OCI-LY1 (cell line): ENCODE measurements at regions not wholly inside any gene's neighbourhood (a gene's known extent, or its start where the extent isn't known, plus 50 kb on each side); places are given as distances from the start of the nearest gene placed in this dataset.

Experiments
- H2AFZ ChIP-seq: fragments of 200-600 bp; sonication (generic), shearing (Covaris generic); 2 replicates; pipeline ENCODE4 v1.6.0; 2014; ENCODE audit warnings: antibody characterized with exemption, mild to moderate bottlenecking, low read length
- H3F3A ChIP-seq: fragments of 200-600 bp; sonication (generic), shearing (Covaris generic); 2 replicates; pipeline ENCODE4 v1.6.0; 2014; ENCODE audit warnings: mild to moderate bottlenecking, antibody characterized with exemption, low read length, moderate library complexity; ENCODE audit not compliant: insufficient read depth
- H3K27ac ChIP-seq: fragments of 200-600 bp; sonication (generic); 2 replicates; pipeline ENCODE4 v1.5.1; 2014; ENCODE audit warnings: low read length, mixed run types, mild to moderate bottlenecking, low read depth; ENCODE audit not compliant: poor library complexity, severe bottlenecking
- H3K27me3 ChIP-seq: fragments of 200-600 bp; sonication (generic); 2 replicates; pipeline ENCODE4 v1.6.0; 2014; ENCODE audit warnings: antibody characterized with exemption, mild to moderate bottlenecking, low read length, moderate library complexity; ENCODE audit not compliant: insufficient read depth
- H3K36me3 ChIP-seq: fragments of 200-600 bp; sonication (generic); 2 replicates; pipeline ENCODE4 v1.6.1; 2014; ENCODE audit warnings: mild to moderate bottlenecking, antibody characterized with exemption, low read length, moderate library complexity, mixed read lengths; ENCODE audit not compliant: insufficient read depth
- H3K4me1 ChIP-seq: fragments of 200-600 bp; sonication (generic); 2 replicates; pipeline ENCODE4 v1.5.1; 2014; ENCODE audit warnings: mild to moderate bottlenecking, low read length, moderate library complexity; ENCODE audit not compliant: insufficient read depth, severe bottlenecking
- H3K4me2 ChIP-seq: fragments of 200-600 bp; sonication (generic), shearing (Covaris generic); 2 replicates; pipeline ENCODE4 v1.6.1; 2014; ENCODE audit warnings: low read length
- H3K4me3 ChIP-seq: fragments of 200-600 bp; sonication (generic); 2 replicates; pipeline ENCODE4 v1.5.1; 2014; ENCODE audit warnings: low read length, low read depth, mild to moderate bottlenecking, mixed read lengths; ENCODE audit not compliant: poor library complexity, severe bottlenecking
- H3K79me2 ChIP-seq: fragments of 200-600 bp; shearing (Covaris generic); 2 replicates; pipeline ENCODE4 v1.6.1; 2016; ENCODE audit warnings: mixed run types, low read length, mixed read lengths; ENCODE audit not compliant: insufficient read depth
- H3K9ac ChIP-seq: fragments of 200-600 bp; sonication (generic), shearing (Covaris generic); 2 replicates; pipeline ENCODE4 v1.6.1; 2014; ENCODE audit warnings: mild to moderate bottlenecking, low read length, mixed read lengths
- H3K9me2 ChIP-seq: fragments of 200-600 bp; sonication (generic), shearing (Covaris generic); 2 replicates; pipeline ENCODE4 v1.6.1; 2014; ENCODE audit warnings: low read depth, mild to moderate bottlenecking, low read length, mixed read lengths
- H3K9me3 ChIP-seq: fragments of 200-600 bp; shearing (Covaris generic); 2 replicates; pipeline ENCODE4 v1.6.1; 2014; ENCODE audit warnings: low read length, mixed read lengths
- H4K20me1 ChIP-seq: fragments of 200-600 bp; sonication (generic), shearing (Covaris generic); 2 replicates; pipeline ENCODE4 v1.6.0; 2016; ENCODE audit warnings: mild to moderate bottlenecking, low read length; ENCODE audit not compliant: insufficient read depth
- CTCF ChIP-seq: fragments of 200-600 bp; sonication (generic), shearing (Covaris generic); IDR thresholded peaks from 2 replicates; pipeline ENCODE4 v1.5.1; 2017; ENCODE audit warnings: mild to moderate bottlenecking, antibody characterized with exemption, low read length, moderate library complexity, mixed read lengths
- EZH2 ChIP-seq: fragments of 200-600 bp; sonication (generic), shearing (Covaris generic); IDR thresholded peaks from 2 replicates; pipeline ENCODE4 v1.8.0; 2017; ENCODE audit warnings: borderline replicate concordance, mixed run types, mild to moderate bottlenecking, antibody characterized with exemption, low read length, moderate library complexity, mixed read lengths

- no peaks in the 10 kb centered on the region for H3K27me3 ChIP-seq
- no peaks in the 10 kb centered on the region for H4K20me1 ChIP-seq
- H3K79me2 ChIP-seq, result no peaks in the 10 kb centered on the region
- no peaks in the 10 kb centered on the region for H3K9me2 ChIP-seq
- H3F3A ChIP-seq, result no peaks in the 10 kb centered on the region
- no peaks in the 10 kb centered on the region for H3K36me3 ChIP-seq
- no peaks in the 10 kb centered on the region for H3K9me3 ChIP-seq
- no peak overlapping the region for H3K4me3 ChIP-seq
- H3K27ac ChIP-seq, result no peak overlapping the region
- H3K9ac ChIP-seq, result no peak overlapping the region
- H2AFZ ChIP-seq, result no peak overlapping the region
- no peak overlapping the region for H3K4me2 ChIP-seq
- H3K4me1 ChIP-seq, result no peaks in the 10 kb centered on the region
- no peak for TF ChIP-seq CTCF
- TF ChIP-seq EZH2, result no peak
Observed at GRCh38 chr15:57878573-57878972, 172.1 kb downstream of the POLR2M start.

DNA sequence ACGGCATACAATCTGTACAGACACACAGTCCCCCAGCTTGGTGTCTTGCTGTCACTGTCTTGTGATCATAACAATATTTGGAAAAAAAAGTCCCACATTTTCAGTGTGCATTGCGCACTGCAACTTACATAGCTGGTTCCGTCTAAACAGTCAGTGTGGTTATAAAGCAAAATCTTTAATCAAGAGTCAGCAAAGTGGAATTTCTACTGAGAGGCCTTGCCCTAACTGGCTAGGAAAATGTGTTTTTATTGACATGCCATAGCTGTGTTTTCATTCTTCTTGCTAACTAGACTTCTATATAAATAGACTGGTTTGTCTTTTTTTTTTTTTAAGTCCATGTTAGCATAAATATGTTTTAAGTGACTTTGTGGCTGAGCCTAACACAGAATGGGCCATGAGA lies 174.8 kb downstream of the POLR2M start:
- Histone ChIP-seq H3K4me2 (no peak overlapping the region), H3K9ac (no peak overlapping the region), H2AFZ (no peak overlapping the region), H3F3A (no peaks in the 10 kb centered on the region), H3K4me3 (no peak overlapping the region), H3K9me3 (no peaks in the 10 kb centered on the region), H3K36me3 (no peaks in the 10 kb centered on the region), H3K27me3 (no peaks in the 10 kb centered on the region), H3K4me1 (no peaks in the 10 kb centered on the region), H4K20me1 (no peaks in the 10 kb centered on the region), H3K27ac (no peak overlapping the region), H3K9me2 (no peaks in the 10 kb centered on the region), H3K79me2 (no peaks in the 10 kb centered on the region)
- no peak for TF ChIP-seq CTCF
- no peak for TF ChIP-seq EZH2

DNA sequence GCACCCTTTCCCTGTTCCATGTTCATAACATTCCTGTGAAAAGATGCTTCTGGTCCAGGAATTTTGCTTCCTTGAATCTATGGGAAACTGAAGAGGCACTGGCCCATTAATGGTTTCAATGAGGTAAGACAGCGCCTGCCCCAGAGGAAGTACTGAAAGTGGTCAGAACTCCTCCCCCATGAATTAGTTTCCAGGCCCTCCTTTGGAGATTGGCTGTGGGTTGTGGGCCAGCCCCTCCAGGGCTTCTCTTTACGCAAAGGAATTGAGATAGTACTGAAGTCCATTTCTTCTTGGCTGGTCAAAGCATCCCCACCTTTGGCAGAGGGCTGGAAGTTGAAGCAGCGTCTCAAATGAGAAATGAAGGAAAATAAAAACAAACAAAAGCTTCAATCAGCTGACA lies 175.5 kb downstream of the POLR2M start:
- H3K4me3 ChIP-seq, result no peak overlapping the region
- no peak overlapping the region for H3K4me2 ChIP-seq
- no peak overlapping the region for H3K27ac ChIP-seq
- H3K4me1 ChIP-seq, result no peaks in the 10 kb centered on the region
- H4K20me1 ChIP-seq, result no peaks in the 10 kb centered on the region
- H3K9me3 ChIP-seq, result no peaks in the 10 kb centered on the region
- no peak overlapping the region for H3K9ac ChIP-seq
- H2AFZ ChIP-seq, result no peak overlapping the region
- no peaks in the 10 kb centered on the region for H3K36me3 ChIP-seq
- H3K27me3 ChIP-seq, result no peaks in the 10 kb centered on the region
- H3K79me2 ChIP-seq, result no peaks in the 10 kb centered on the region
- H3K9me2 ChIP-seq, result no peaks in the 10 kb centered on the region
- H3F3A ChIP-seq, result no peaks in the 10 kb centered on the region
- no peak for TF ChIP-seq CTCF
- TF ChIP-seq EZH2, result no peak
